ENCODE measurements at regions not wholly inside any gene's neighbourhood (a gene's known extent, or its start where the extent isn't known, plus 50 kb on each side); places are given as distances from the start of the nearest gene placed in this dataset.

GRCh38 chr11:11218629-11218986 is 134.4 kb downstream of the CSNK2A3 start:
- no peak for TF ChIP-seq POLR2A (IDR thresholded peaks at IDR 0.05; ENCODE audit: low read depth, low read length)
- TF ChIP-seq TAF1 (IDR thresholded peaks at IDR 0.05; ENCODE audit: borderline replicate concordance, low read depth, low read length) = no peak
- no peak for TF ChIP-seq POLR2AphosphoS5 (IDR thresholded peaks at IDR 0.05; ENCODE audit: low read depth, low read length)
